ENCODE measurements at regions not wholly inside any gene's neighbourhood (a gene's known extent, or its start where the extent isn't known, plus 50 kb on each side); places are given as distances from the start of the nearest gene placed in this dataset.

- TF ChIP-seq CTCF (IDR thresholded peaks at IDR 0.05) (no peak), EP300 (IDR thresholded peaks at IDR 0.05) (no peak), POLR2A (IDR thresholded peaks at IDR 0.05) (no peak), POLR2AphosphoS5 (IDR thresholded peaks at IDR 0.05) (no peak)
Observed at GRCh38 chr10:4596951-4597350, 229.1 kb upstream of the AKR1E2 start.
